Peyer's patch (tissue), 4 donors: ENCODE measurements at regions not wholly inside any gene's neighbourhood (a gene's known extent, or its start where the extent isn't known, plus 50 kb on each side); places are given as distances from the start of the nearest gene placed in this dataset.

Source experiments
- CTCF ChIP-seq, 6 experiments: fragments of 450-650 bp in 4 of 6; fragments of 200-600 bp in 2 of 6; sonication (generic) in 1 of 6; IDR thresholded peaks; one replicate each; pipeline ENCODE4 v1.5.1; 2017 to 2019; ENCODE audit warnings: antibody characterized with exemption in 6 of 6, mild to moderate bottlenecking in 3 of 6, moderate library complexity in 1 of 6
- POLR2A ChIP-seq, 2 donors: fragments of 450-650 bp; IDR thresholded peaks; one replicate each; pipeline ENCODE4 v1.5.1; 2017; ENCODE audit warnings: antibody characterized with exemption in 2 of 2, mild to moderate bottlenecking in 2 of 2, moderate library complexity in 2 of 2

GRCh38 chr14:35998303-35998702 is 172.2 kb downstream of the BRMS1L start:
- no peak for TF ChIP-seq CTCF (IDR thresholded peaks at IDR 0.05)
- no peak for TF ChIP-seq POLR2A (IDR thresholded peaks at IDR 0.05)
